ENCODE measurements at regions not wholly inside any gene's neighbourhood (a gene's known extent, or its start where the extent isn't known, plus 50 kb on each side); places are given as distances from the start of the nearest gene placed in this dataset.
A peak's percentile ranks its signal among the peaks of the same experiment; 100 is the strongest.

DNA sequence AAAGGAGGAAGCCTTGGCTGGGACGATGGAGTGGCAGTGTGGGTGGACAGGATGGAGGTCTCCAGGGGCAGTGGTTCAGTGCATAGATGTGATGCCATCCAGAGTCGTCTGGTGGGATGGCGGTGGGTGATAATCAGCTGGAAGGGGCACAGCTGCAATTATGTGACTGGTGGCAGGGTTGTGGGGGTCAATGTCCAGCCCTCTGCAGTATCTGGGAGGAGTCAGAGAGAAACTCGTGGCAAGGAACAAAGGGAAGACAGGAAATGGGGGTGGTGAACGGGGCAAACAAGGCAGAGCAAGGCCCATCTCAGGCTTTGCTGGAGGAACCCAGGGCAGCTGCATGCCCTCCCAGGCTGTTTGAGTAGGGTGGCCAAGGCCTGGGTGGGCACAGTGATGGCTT, 118.3 kb upstream of the USP24 start:
- no peak for DNase-seq

DNA sequence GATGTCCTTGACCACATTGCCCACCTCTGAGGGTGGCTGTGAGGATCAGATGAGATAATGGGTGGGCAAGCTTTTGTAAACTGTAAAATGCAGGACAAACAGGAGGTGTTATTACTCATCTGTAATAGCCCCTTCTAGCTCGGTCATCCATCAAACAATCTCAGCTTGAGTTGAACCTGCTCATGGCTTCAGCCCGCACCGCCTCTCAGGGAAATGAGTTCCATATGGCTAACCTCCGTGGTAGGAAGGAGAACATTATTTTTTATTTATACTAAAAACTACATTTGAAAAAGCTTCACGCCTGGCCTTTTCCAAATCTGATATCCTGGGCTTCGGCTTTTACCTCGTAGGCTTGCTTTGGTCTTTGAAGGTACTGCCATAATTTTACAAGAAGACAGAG, 116.2 kb upstream of the USP24 start:
- DNase-seq = no peak

DNA sequence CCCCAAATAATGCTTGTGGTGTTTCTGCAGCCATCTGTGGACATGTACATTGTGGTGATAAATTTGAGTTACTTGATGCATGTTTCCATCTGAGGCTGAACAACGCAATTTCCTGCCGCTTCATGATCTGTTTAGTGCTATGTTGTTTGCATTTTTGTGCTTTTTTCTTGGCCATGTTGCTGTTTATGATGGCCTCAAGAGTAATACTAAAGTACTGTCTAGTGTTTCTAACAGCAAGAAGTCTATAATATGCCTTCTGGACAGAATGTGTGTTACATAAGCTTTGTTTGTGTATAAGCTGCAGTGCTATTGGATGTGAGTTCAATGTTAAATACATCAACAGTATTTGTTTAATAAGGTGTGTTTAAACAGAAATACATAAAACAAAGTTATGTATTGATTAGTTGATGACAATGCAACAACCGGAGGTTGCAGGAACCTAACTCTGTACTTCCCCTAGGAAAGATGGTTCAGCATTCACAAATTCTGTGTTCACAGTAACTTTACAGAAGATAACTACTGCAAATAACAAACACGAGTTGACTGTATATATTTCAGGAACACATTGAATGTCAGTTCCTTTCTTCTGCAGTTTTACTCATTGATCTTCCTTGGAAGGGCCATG, 114.8 kb upstream of the USP24 start:
- no peak for DNase-seq

DNA sequence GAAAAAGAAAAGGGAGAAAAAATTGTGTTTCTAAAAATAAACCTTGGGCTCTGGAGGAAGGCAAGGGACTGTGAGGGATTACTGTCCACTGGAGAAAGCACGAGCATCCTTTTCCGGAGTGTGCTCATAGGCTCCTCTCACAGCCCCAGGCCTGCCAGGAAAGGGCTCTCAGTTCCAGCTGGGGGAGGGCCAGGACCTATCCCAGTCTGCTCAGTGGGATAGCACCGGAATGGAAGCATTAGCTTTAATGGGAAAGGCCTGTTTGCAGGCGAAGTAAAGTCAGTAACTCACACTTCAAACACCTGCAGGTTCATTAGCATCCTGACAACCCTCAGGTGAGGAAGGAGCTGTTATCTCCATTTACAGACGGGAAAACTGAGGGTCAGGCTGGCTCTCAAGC, 113.9 kb upstream of the USP24 start:
- DNase-seq = no peak

- DNase-seq = no peak
These were observed 111.5 kb upstream of the USP24 start for GRCh38 chr1:55326496-55327243.

DNA sequence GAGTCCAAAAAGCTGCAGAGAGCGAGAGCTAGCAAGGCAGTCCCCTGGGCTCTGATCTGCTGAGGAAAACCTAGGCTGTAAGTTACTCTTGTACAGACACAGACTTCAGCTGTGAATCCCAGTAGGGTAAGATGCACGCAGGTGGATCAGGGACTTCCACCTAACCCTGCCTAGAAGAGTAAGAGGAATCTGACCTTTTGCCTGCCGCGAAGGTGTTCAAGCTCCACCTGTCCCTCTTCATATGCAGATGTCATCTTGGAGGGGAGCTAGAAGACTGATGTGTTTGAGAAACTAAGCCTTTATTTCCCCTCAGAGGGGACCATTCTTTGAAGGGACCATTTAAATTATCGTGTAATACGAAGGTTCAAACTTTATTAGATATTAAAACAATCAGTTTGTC, 108.6 kb upstream of the USP24 start:
- no peak for DNase-seq

DNA sequence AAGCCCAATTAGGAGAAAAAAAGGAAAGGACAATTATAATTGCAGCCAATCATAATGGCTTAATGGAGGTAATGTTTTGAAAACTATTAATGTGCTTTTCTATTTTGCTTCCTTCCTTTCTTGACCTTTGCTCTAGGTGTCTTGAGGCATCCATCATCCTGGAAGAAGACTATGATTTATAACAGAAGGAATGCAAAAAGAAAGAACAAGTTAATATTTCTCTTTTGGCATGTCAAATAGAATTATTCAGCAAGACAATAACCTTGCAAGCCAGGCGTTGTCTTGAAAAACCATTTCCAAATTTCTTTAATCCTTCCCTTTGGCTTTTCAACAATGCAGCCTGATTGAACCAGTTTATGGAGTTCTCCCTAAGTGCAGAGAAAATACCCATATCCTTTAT, 107.7 kb upstream of the USP24 start:
- no peak for DNase-seq

GRCh38 chr1:55321942-55322341, 106.8 kb upstream of the USP24 start:
- DNase-seq = no peak

- DNase-seq = no peak
These were observed 105.7 kb upstream of the USP24 start for GRCh38 chr1:55320891-55321290.

- peak; percentile 9 to 18 for DNase-seq
These were observed 103.1 kb upstream of the USP24 start for GRCh38 chr1:55318116-55318817.

- DNase-seq = no peak
These were observed 102.5 kb upstream of the USP24 start for GRCh38 chr1:55317673-55318072.

DNA sequence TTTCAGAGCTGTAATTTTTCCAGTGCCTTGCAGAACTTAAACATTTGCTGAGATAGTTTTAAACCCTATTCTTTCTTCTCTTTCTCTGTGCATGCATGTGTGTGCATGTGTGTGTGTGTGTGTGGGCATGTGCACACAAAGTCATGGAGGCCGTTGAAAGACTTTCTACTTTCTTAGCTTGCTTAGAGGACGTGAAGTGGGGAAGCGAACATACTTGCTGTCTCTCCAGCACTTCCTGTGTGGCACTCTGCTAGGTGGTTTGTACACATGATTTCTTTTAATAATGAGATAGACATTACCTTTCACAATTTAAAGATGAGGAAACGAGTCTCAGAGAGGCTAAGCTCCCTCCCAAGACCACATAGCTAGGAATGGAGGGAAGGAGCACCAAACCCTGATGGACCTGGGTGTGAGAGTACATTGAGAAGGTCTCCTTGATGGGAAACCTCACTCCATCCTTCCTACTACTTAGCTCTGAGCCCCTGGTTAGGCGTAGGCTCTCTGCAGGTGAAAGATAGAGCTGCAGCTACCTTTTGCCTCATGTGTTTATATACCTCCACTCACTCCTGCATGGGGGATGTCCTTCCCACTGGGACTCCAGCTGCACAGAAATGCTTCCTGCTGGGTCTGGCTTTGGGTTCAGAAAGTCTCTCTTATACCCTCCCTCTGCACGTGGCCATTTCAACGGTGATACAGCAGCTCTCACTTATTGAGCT, 101.9 kb upstream of the USP24 start:
- no peak for DNase-seq

DNA sequence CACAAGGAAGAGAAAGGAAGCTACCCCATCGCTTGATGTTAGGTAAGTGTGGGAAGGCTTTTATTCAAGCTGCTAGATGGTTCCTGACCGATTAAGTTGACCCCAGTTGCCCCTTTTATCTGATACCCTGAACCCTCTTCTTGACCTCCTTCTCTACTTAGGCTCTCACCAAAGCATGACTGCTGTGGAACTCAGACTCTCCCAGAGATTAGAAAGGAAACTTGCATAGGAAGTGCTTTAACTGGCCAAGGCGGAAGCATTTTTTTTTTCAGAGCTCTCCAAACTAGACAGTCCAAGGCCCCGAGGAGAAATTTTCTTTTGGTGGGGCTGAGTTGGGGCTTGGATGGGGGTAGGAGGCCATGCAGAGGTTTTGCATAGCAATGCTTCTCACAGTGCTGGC, 101.3 kb upstream of the USP24 start:
- no peak for DNase-seq

- DNase-seq = no peak
These were observed 100.4 kb upstream of the USP24 start for GRCh38 chr1:55315552-55315951.

DNA sequence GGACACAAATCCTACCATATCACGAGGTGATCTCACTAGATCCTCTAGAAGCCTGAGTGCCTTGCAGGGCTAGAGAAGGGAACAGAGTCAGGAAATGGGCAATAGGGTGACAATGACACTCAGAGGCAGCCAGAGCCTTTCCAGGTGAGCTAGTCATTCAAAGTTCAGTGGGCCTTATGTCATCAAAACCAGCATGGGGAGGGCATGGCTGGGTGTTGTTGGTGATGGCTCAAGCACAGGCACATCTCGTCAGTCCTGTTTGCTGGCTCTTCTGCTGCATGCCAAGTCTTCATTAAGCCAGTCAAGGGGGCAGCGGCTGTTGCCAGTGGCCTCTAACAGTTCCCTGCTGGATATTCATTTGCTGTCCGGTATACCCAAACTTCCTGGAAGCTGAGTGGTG, 99.6 kb upstream of the USP24 start:
- DNase-seq = no peak

DNA sequence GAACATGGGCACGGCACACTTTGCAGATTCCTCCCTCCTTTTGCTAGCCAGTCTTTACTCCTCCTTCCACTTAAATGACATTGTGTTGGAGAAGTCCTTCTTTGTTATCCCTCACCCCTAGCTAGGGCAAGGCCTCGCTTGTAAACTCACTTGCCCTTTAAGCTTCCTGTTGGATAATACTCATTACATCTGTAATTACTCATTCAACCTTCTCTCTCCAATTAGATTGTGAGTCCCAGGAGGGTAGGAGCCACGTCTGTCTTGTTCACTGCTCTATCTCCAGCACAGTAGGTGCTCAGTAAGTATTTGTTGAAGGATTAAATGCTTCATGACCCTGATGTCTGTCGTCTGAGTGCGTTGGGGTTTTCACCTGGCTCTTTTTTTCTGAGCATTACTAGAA, 98.7 kb upstream of the USP24 start:
- no peak for DNase-seq

DNA sequence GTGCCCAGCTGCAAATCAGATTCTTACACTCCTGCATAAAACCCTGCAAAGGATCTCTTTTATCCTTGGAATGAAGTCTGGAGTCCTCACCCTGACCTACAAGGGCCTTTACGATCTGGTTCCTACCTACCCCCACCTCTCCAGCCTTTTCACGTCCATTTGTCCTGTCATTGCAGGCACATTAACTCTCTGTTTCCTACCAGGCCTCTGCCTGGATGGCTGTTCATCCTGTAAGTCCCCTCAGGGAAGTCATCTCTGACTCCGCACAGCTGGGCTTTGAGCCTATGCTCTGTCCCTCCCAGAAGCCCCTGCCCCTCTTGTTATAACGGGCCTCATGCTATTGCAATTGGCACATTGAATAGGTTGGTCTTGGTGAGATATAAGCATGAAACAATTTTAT, 96.8 kb upstream of the USP24 start:
- DNase-seq = no peak

- DNase-seq = no peak
These were observed 96.0 kb upstream of the USP24 start for GRCh38 chr1:55311057-55311641.

GRCh38 chr1:55310505-55310971, 95.4 kb upstream of the USP24 start:
- peak; percentile 80 to 94 for DNase-seq

DNA sequence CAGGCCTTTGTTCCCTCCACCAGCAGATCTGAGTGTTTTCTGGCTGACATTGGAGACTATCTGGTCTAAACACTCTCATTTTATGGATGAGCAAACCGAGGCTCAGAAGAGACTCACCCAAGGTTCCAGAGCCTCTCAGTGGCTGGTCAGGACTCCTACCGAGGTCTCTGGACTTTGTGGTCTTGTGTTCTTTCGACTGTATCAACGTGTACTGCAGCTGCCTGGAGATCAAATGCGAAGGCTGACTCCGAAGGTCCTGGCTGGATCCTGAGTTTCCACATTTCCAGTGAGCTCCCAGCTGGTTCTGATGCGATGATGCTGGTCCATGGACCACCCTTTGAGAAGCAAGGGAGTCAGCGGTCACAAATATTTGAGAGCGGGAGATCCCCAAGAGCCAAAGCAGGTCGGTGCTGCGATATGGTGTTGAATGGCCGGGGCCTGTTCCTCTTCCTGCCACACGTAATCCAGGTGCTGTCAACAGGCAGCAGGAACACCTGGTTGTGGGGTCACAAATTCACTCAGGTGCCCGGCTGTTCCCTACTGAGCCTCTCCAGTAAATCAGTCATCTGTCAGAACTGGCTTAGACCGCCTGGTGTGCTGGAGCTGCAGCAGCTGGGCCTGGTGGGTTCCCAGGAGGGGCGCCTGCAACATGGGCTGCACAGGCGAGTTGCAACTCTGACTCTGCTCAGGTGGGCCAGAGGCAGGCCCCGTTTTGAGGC, 94.8 kb upstream of the USP24 start:
- DNase-seq = no peak

- DNase-seq = peak; percentile 63 to 88
These were observed 93.9 kb upstream of the USP24 start for GRCh38 chr1:55309053-55309452.

- DNase-seq = peak in 1 of 2 donors; percentile 25
These were observed 90.6 kb upstream of the USP24 start for GRCh38 chr1:55305735-55306134.

Data from inflammatory macrophage treated with lipopolysaccharide for 1 hour (primary cell).